ENCODE measurements at regions not wholly inside any gene's neighbourhood (a gene's known extent, or its start where the extent isn't known, plus 50 kb on each side); places are given as distances from the start of the nearest gene placed in this dataset.

GRCh38 chr11:127506647-127507046 is 506.1 kb upstream of the KIRREL3 start (continued):
- TF ChIP-seq, protein P1, sequence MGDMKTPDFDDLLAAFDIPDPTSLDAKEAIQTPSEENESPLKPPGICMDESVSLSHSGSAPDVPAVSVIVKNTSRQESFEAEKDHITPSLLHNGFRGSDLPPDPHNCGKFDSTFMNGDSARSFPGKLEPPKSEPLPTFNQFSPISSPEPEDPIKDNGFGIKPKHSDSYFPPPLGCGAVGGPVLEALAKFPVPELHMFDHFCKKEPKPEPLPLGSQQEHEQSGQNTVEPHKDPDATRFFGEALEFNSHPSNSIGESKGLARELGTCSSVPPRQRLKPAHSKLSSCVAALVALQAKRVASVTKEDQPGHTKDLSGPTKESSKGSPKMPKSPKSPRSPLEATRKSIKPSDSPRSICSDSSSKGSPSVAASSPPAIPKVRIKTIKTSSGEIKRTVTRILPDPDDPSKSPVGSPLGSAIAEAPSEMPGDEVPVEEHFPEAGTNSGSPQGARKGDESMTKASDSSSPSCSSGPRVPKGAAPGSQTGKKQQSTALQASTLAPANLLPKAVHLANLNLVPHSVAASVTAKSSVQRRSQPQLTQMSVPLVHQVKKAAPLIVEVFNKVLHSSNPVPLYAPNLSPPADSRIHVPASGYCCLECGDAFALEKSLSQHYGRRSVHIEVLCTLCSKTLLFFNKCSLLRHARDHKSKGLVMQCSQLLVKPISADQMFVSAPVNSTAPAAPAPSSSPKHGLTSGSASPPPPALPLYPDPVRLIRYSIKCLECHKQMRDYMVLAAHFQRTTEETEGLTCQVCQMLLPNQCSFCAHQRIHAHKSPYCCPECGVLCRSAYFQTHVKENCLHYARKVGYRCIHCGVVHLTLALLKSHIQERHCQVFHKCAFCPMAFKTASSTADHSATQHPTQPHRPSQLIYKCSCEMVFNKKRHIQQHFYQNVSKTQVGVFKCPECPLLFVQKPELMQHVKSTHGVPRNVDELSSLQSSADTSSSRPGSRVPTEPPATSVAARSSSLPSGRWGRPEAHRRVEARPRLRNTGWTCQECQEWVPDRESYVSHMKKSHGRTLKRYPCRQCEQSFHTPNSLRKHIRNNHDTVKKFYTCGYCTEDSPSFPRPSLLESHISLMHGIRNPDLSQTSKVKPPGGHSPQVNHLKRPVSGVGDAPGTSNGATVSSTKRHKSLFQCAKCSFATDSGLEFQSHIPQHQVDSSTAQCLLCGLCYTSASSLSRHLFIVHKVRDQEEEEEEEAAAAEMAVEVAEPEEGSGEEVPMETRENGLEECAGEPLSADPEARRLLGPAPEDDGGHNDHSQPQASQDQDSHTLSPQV (IDR thresholded peaks at IDR 0.05): no peak
- TF ChIP-seq PRDM15 (CRISPR knock-in tag; IDR thresholded peaks at IDR 0.05) (no peak), GATAD2B (conservative IDR thresholded peaks at IDR 0.05; ENCODE audit: low read depth) (no peak), RELA (IDR thresholded peaks at IDR 0.05; ENCODE audit: borderline replicate concordance, partially characterized antibody) (no peak)

DNA sequence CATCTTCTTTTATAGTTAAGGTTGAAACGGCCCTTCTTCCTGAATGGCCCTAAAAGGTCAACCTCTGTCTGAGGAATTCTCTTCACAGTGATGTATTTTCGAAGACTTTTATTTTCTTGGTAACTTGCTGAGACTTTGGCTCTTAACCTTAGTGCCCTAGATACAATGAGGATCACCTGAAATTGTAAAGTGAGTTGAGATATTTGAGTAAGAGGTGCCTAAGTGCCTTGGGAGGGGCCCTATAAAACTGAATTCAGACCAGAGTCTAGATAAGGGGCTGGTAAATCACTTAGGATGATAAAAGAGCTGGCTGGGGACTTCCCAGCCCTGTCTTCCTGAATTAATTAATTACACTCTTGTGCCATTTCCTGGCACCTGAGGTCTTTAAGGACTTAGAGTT is 505.6 kb upstream of the KIRREL3 start:
- Histone ChIP-seq H3K4me3 (no peak overlapping the region), H3K79me2 (ENCODE audit: control insufficient read depth, insufficient read depth, low read length) (no peaks in the 10 kb centered on the region), H3K9ac (ENCODE audit: control insufficient read depth, insufficient read depth, low read length) (no peak overlapping the region), H3K27ac (ENCODE audit: control insufficient read depth, insufficient read depth) (no peak overlapping the region), H3K4me2 (ENCODE audit: control insufficient read depth, insufficient read depth) (no peak overlapping the region), H3K9me3 (replicated peaks; ENCODE audit: control insufficient read depth, insufficient read depth, low read length) (no peaks in the 10 kb centered on the region), H3K36me3 (ENCODE audit: control insufficient read depth in 2 of 2, insufficient read depth in 2 of 2, low read length in 1 of 2) (no peaks in the 10 kb centered on the region), H3K4me1 (ENCODE audit: control insufficient read depth, insufficient read depth, low read length) (no peaks in the 10 kb centered on the region), H4K20me1 (ENCODE audit: control insufficient read depth, insufficient read depth) (no peaks in the 10 kb centered on the region), H2AFZ (ENCODE audit: control insufficient read depth, low read depth, low read length) (no peak overlapping the region), H3K27me3 (replicated peaks in 1 of 2; ENCODE audit: control insufficient read depth in 2 of 2, insufficient read depth in 2 of 2, low read length in 1 of 2) (no peaks in the 10 kb centered on the region)
- no peak for FAIRE-seq
- ChIA-PET RAD21 (ENCODE audit: unreplicated experiment) (no interaction called here), CTCF (no interaction called here), SMC1A (ENCODE audit: uncharacterized antibody, unreplicated experiment) (no interaction called here), POLR2A (no interaction called here)
- WGBS (ENCODE audit: insufficient coverage, insufficient replicate concordance, low lambda C conversion rate, missing lambda C conversion rate): 4% methylated on average over 2 of the region's 2 CpGs
- intact Hi-C loops (cut with micrococcal nuclease; ENCODE audit: unreplicated experiment) (no loop called here), in situ Hi-C loops (cut with MboI) (no loop called here)
- DNase-seq (ENCODE audit: low read depth, low spot score): no peak
- ATAC-seq: no peak
- BruUV-seq (replicated peaks): no TSS peak
- TF ChIP-seq, protein P2, sequence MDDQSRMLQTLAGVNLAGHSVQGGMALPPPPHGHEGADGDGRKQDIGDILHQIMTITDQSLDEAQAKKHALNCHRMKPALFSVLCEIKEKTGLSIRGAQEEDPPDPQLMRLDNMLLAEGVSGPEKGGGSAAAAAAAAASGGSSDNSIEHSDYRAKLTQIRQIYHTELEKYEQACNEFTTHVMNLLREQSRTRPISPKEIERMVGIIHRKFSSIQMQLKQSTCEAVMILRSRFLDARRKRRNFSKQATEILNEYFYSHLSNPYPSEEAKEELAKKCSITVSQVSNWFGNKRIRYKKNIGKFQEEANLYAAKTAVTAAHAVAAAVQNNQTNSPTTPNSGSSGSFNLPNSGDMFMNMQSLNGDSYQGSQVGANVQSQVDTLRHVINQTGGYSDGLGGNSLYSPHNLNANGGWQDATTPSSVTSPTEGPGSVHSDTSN (IDR thresholded peaks at IDR 0.05; ENCODE audit: insufficient replicate concordance, low read depth, low read length): no peak
- no peak for TF ChIP-seq SIX5 (IDR thresholded peaks at IDR 0.05; ENCODE audit: low read depth, low read length, severe bottlenecking)
- no peak for TF ChIP-seq POU2F2 (IDR thresholded peaks at IDR 0.05; ENCODE audit: borderline replicate concordance, low read depth, low read length)
- no peak for TF ChIP-seq ASH2L (IDR thresholded peaks at IDR 0.05; ENCODE audit: borderline replicate concordance, low read depth)
- TF ChIP-seq RCOR1 (conservative IDR thresholded peaks at IDR 0.05; ENCODE audit: low read depth, low read length): no peak
- no peak for TF ChIP-seq DPF2 (IDR thresholded peaks at IDR 0.05)
- no peak for TF ChIP-seq ZBED1 (IDR thresholded peaks at IDR 0.05; ENCODE audit: borderline replicate concordance)
- no peak for TF ChIP-seq SMC3 (IDR thresholded peaks at IDR 0.05; ENCODE audit: borderline replicate concordance, low read length)
- TF ChIP-seq MEF2A (IDR thresholded peaks at IDR 0.05; ENCODE audit: insufficient read depth, low read depth, low read length): no peak
- TF ChIP-seq ZNF217 (IDR thresholded peaks at IDR 0.05): no peak
- no peak for TF ChIP-seq RBBP5 (conservative IDR thresholded peaks at IDR 0.05)
- TF ChIP-seq TCF7 (IDR thresholded peaks at IDR 0.05; ENCODE audit: borderline replicate concordance): no peak

Data from GM12878 (cell line).